GM12878 (cell line): ENCODE measurements at regions not wholly inside any gene's neighbourhood (a gene's known extent, or its start where the extent isn't known, plus 50 kb on each side); places are given as distances from the start of the nearest gene placed in this dataset.

Source experiments
- ATAC-seq: fragments of 200-7000 bp; cut with Tn5 transposase; 3 replicates; pipeline ENCODE4 v1.9.1; 2020; ENCODE audit warnings: mild to moderate bottlenecking, moderate library complexity
- BruUV-seq: library from RNA; stranded (reverse); fragments of 400-500 nt; replicated peaks from 2 replicates; lab custom pipeline; 2021; lab: Mats Ljungman, UMichigan
- CTCF ChIA-PET: fragments of 300-600 bp; sonication (Branson Sonifier 250); formaldehyde crosslinking; extraction: SDS; loops from one replicate; lab custom pipeline; 2021; ENCODE audit warnings: inconsistent platforms; lab: Yijun Ruan, JAX
- POLR2A ChIA-PET: fragments of 350-600 bp; formaldehyde crosslinking; extraction: SDS; loops from one replicate; lab custom pipeline; 2021; ENCODE audit warnings: inconsistent platforms; lab: Charles Lee
- RAD21 ChIA-PET: fragments of 300-600 bp; sonication (Branson Sonifier 250); formaldehyde crosslinking; loops from one replicate; lab custom pipeline; 2023; ENCODE audit warnings: antibody characterized with exemption; ENCODE audit not compliant: unreplicated experiment; lab: Charles Lee
- SMC1A ChIA-PET: fragments of 300-600 bp; sonication (Branson Sonifier 250); formaldehyde crosslinking; loops from one replicate; lab custom pipeline; 2023; ENCODE audit not compliant: unreplicated experiment, uncharacterized antibody; lab: Charles Lee
- DNase-seq: peaks from one replicate; pipeline ENCODE4 v3.0.0-alpha.2; 2011; ENCODE audit warnings: low read depth, low spot score
- FAIRE-seq: peaks from 3 replicates; lab custom pipeline; 2011; peaks lifted over from hg19 to GRCh38; lab: Jason Lieb, UNC
- H2AFZ ChIP-seq: 2 replicates; pipeline ENCODE4 v1.6.0; 2011; ENCODE audit warnings: low read depth, low read length, control low read depth; ENCODE audit not compliant: control insufficient read depth
- H3K27ac ChIP-seq: 2 replicates; pipeline ENCODE4 v1.5.1; 2011; ENCODE audit warnings: control low read depth; ENCODE audit not compliant: control insufficient read depth, insufficient read depth
- H3K27me3 ChIP-seq, 2 experiments: replicated peaks in 1 of 2; 2 replicates each; pipeline versions ENCODE4 v1.6.0 to v1.6.1; 2011; ENCODE audit warnings: low read length in 1 of 2; ENCODE audit not compliant: control insufficient read depth in 2 of 2, insufficient read depth in 2 of 2
- H3K36me3 ChIP-seq, 2 experiments: 2 replicates each; pipeline ENCODE4 v1.5.1; 2011; ENCODE audit warnings: low read length in 1 of 2; ENCODE audit not compliant: control insufficient read depth in 2 of 2, insufficient read depth in 2 of 2
- H3K4me1 ChIP-seq: 2 replicates; pipeline ENCODE4 v1.6.1; 2011; ENCODE audit warnings: mild to moderate bottlenecking, low read length, moderate library complexity, mixed read lengths; ENCODE audit not compliant: control insufficient read depth, insufficient read depth
- H3K4me2 ChIP-seq: 2 replicates; pipeline ENCODE4 v1.6.0; 2011; ENCODE audit warnings: control low read depth; ENCODE audit not compliant: control insufficient read depth, insufficient read depth
- H3K4me3 ChIP-seq: fragments of 200-600 bp; sonication (generic); 2 replicates; pipeline ENCODE4 v1.5.1; 2016
- H3K79me2 ChIP-seq: 2 replicates; pipeline ENCODE4 v1.6.0; 2011; ENCODE audit warnings: low read length; ENCODE audit not compliant: control insufficient read depth, insufficient read depth
- H3K9ac ChIP-seq: 2 replicates; pipeline ENCODE4 v1.8.0; 2011; ENCODE audit warnings: low read length, control low read depth, mixed read lengths; ENCODE audit not compliant: control insufficient read depth, insufficient read depth
- H3K9me3 ChIP-seq: replicated peaks from 3 replicates; pipeline ENCODE4 v1.5.1; 2011; ENCODE audit warnings: mild to moderate bottlenecking, low read length; ENCODE audit not compliant: control insufficient read depth, insufficient read depth
- H4K20me1 ChIP-seq: 2 replicates; pipeline ENCODE4 v1.6.0; 2011; ENCODE audit not compliant: control insufficient read depth, insufficient read depth
- MEF2A ChIP-seq: IDR thresholded peaks from 2 replicates; pipeline ENCODE4 v1.6.1; 2011; ENCODE audit warnings: low read depth, mild to moderate bottlenecking, low read length, moderate library complexity; ENCODE audit not compliant: insufficient read depth
- MXI1 ChIP-seq: fragments of 150-350 bp; IDR thresholded peaks from 2 replicates; pipeline ENCODE4 v1.6.1; 2011; ENCODE audit warnings: low read depth, mild to moderate bottlenecking, inconsistent platforms, low read length, improper control_type of control experiment
- MYC ChIP-seq: IDR thresholded peaks from 2 replicates; pipeline ENCODE4 v1.6.1; 2011; ENCODE audit warnings: mild to moderate bottlenecking, low read length, moderate library complexity, inconsistent platforms; ENCODE audit not compliant: insufficient read depth, insufficient replicate concordance, insufficient read length, severe bottlenecking
- RAD21 ChIP-seq: IDR thresholded peaks from 2 replicates; pipeline ENCODE4 v1.6.1; 2011; ENCODE audit warnings: mild to moderate bottlenecking, low read depth, low read length, moderate library complexity; ENCODE audit not compliant: insufficient read depth
- RELA ChIP-seq: fragments of 450-650 bp; IDR thresholded peaks from 2 replicates; pipeline ENCODE4 v1.8.0; 2014; ENCODE audit warnings: borderline replicate concordance; ENCODE audit not compliant: partially characterized antibody
- TBL1XR1 ChIP-seq: IDR thresholded peaks from 2 replicates; pipeline ENCODE4 v1.6.1; 2012; ENCODE audit warnings: low read depth, low read length, improper control_type of control experiment
- YBX1 ChIP-seq: fragments of 450-650 bp; IDR thresholded peaks from 2 replicates; pipeline ENCODE4 v1.6.1; 2016; ENCODE audit warnings: antibody characterized with exemption
- ZNF24 ChIP-seq: fragments of 450-650 bp; IDR thresholded peaks from 2 replicates; pipeline ENCODE4 v1.6.1; 2017; ENCODE audit warnings: antibody characterized with exemption, mild to moderate bottlenecking
- WGBS: methylation state at CpG from one replicate; pipeline ENCODE4 v1.1.6; 2016; ENCODE audit warnings: low lambda C conversion rate; ENCODE audit not compliant: insufficient replicate concordance, insufficient coverage; ENCODE audit errors: missing lambda C conversion rate; 5-methylcytosine and 5-hydroxymethylcytosine counted together
- in situ Hi-C: fragments of 300-500 bp; cut with MboI; formaldehyde crosslinking; loops from 9 replicates; pipeline ENCODE4 v1.14.3; 2018; ENCODE audit warnings: mixed read lengths
- intact Hi-C: fragments of 100-400 bp; cut with micrococcal nuclease; formaldehyde crosslinking; loops from one replicate; pipeline ENCODE4 v1.14.2; 2022; ENCODE audit not compliant: unreplicated experiment
- TF ChIP-seq, protein P1 (sequence below): IDR thresholded peaks from 2 replicates; pipeline ENCODE4 v1.6.1; 2012; ENCODE audit warnings: low read depth, low read length, improper control_type of control experiment
- TF ChIP-seq, protein P2 (sequence below): fragments of 450-650 bp; IDR thresholded peaks from 2 replicates; pipeline ENCODE4 v1.6.1; 2018; ENCODE audit warnings: mild to moderate bottlenecking, low read depth, moderate library complexity; ENCODE audit not compliant: partially characterized antibody
- TF ChIP-seq, protein P3 (sequence below): fragments of 450-650 bp; conservative IDR thresholded peaks from 2 replicates; pipeline ENCODE4 v1.6.1; 2017; ENCODE audit warnings: mild to moderate bottlenecking, moderate library complexity
- TF ChIP-seq, protein P4 (sequence below): IDR thresholded peaks from 2 replicates; pipeline ENCODE4 v1.6.1; 2011; ENCODE audit warnings: borderline replicate concordance, low read depth, mild to moderate bottlenecking, moderate library complexity, low read length; ENCODE audit not compliant: insufficient read depth, poor library complexity, severe bottlenecking
- TF ChIP-seq, protein P5 (sequence below): fragments of 450-650 bp; IDR thresholded peaks from 2 replicates; pipeline ENCODE4 v1.6.1; 2017; ENCODE audit warnings: mild to moderate bottlenecking, low read depth, inconsistent platforms; ENCODE audit not compliant: poor library complexity, severe bottlenecking

DNA sequence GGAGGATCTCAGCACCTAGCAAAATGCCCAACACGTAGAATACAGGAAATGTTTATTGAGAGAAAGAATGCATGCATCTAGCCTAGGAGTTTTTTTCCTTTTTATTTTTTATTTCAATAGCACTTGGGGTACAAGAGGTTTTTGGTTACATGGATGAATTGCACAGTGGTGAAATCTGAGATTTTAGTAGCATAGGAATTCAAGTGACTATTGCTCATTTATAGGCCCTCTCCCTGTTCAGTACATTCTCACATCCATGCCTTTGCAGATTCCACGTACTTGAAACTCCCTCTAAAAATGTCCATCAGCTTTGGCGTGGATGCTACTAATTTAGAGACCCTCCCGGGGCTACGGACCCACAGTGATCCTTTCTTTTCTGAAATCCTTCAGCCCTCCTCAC lies 61.7 kb upstream of the PIAS1 start:
- RAD21 ChIA-PET, result no interaction called here
- FAIRE-seq (no peak), ATAC-seq (no peak), DNase-seq (no peak)
- no peak for TF ChIP-seq YBX1
- TF ChIP-seq, protein P1, sequence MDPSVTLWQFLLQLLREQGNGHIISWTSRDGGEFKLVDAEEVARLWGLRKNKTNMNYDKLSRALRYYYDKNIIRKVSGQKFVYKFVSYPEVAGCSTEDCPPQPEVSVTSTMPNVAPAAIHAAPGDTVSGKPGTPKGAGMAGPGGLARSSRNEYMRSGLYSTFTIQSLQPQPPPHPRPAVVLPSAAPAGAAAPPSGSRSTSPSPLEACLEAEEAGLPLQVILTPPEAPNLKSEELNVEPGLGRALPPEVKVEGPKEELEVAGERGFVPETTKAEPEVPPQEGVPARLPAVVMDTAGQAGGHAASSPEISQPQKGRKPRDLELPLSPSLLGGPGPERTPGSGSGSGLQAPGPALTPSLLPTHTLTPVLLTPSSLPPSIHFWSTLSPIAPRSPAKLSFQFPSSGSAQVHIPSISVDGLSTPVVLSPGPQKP, result no peak
- no peak for TF ChIP-seq ZNF24
- no peak for TF ChIP-seq TBL1XR1
- TF ChIP-seq MEF2A, result no peak
- no peak for TF ChIP-seq RAD21
- TF ChIP-seq, protein P2, sequence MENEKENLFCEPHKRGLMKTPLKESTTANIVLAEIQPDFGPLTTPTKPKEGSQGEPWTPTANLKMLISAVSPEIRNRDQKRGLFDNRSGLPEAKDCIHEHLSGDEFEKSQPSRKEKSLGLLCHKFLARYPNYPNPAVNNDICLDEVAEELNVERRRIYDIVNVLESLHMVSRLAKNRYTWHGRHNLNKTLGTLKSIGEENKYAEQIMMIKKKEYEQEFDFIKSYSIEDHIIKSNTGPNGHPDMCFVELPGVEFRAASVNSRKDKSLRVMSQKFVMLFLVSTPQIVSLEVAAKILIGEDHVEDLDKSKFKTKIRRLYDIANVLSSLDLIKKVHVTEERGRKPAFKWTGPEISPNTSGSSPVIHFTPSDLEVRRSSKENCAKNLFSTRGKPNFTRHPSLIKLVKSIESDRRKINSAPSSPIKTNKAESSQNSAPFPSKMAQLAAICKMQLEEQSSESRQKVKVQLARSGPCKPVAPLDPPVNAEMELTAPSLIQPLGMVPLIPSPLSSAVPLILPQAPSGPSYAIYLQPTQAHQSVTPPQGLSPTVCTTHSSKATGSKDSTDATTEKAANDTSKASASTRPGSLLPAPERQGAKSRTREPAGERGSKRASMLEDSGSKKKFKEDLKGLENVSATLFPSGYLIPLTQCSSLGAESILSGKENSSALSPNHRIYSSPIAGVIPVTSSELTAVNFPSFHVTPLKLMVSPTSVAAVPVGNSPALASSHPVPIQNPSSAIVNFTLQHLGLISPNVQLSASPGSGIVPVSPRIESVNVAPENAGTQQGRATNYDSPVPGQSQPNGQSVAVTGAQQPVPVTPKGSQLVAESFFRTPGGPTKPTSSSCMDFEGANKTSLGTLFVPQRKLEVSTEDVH, result no peak
- TF ChIP-seq, protein P3, sequence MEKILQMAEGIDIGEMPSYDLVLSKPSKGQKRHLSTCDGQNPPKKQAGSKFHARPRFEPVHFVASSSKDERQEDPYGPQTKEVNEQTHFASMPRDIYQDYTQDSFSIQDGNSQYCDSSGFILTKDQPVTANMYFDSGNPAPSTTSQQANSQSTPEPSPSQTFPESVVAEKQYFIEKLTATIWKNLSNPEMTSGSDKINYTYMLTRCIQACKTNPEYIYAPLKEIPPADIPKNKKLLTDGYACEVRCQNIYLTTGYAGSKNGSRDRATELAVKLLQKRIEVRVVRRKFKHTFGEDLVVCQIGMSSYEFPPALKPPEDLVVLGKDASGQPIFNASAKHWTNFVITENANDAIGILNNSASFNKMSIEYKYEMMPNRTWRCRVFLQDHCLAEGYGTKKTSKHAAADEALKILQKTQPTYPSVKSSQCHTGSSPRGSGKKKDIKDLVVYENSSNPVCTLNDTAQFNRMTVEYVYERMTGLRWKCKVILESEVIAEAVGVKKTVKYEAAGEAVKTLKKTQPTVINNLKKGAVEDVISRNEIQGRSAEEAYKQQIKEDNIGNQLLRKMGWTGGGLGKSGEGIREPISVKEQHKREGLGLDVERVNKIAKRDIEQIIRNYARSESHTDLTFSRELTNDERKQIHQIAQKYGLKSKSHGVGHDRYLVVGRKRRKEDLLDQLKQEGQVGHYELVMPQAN, result no peak
- TF ChIP-seq, protein P4, sequence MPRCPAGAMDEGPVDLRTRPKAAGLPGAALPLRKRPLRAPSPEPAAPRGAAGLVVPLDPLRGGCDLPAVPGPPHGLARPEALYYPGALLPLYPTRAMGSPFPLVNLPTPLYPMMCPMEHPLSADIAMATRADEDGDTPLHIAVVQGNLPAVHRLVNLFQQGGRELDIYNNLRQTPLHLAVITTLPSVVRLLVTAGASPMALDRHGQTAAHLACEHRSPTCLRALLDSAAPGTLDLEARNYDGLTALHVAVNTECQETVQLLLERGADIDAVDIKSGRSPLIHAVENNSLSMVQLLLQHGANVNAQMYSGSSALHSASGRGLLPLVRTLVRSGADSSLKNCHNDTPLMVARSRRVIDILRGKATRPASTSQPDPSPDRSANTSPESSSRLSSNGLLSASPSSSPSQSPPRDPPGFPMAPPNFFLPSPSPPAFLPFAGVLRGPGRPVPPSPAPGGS, result no peak
- no peak for TF ChIP-seq MXI1
- TF ChIP-seq RELA, result no peak
- TF ChIP-seq MYC, result no peak
- TF ChIP-seq, protein P5, sequence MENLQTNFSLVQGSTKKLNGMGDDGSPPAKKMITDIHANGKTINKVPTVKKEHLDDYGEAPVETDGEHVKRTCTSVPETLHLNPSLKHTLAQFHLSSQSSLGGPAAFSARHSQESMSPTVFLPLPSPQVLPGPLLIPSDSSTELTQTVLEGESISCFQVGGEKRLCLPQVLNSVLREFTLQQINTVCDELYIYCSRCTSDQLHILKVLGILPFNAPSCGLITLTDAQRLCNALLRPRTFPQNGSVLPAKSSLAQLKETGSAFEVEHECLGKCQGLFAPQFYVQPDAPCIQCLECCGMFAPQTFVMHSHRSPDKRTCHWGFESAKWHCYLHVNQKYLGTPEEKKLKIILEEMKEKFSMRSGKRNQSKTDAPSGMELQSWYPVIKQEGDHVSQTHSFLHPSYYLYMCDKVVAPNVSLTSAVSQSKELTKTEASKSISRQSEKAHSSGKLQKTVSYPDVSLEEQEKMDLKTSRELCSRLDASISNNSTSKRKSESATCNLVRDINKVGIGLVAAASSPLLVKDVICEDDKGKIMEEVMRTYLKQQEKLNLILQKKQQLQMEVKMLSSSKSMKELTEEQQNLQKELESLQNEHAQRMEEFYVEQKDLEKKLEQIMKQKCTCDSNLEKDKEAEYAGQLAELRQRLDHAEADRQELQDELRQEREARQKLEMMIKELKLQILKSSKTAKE, result no peak
- CTCF ChIA-PET, result no interaction called here
- no peak overlapping the region for H3K9ac ChIP-seq
- H3K4me2 ChIP-seq, result no peak overlapping the region
- no peaks in the 10 kb centered on the region for H4K20me1 ChIP-seq
- intact Hi-C loops (no loop called here), in situ Hi-C loops (no loop called here)
- H2AFZ ChIP-seq, result no peak overlapping the region
- H3K4me1 ChIP-seq, result no peaks in the 10 kb centered on the region
- POLR2A ChIA-PET, result interaction anchor here (0.7 kb wide), 1 partner anchor 41 kb away, joined by 7 read pairs; no protein-coding TSS in a partner anchor
- H3K79me2 ChIP-seq, result no peaks in the 10 kb centered on the region
- H3K9me3 ChIP-seq, result no peaks in the 10 kb centered on the region; the same call in 2 of the 3 replicates
- H3K27me3 ChIP-seq, result no peaks in the 10 kb centered on the region
- H3K36me3 ChIP-seq, result no peaks in the 10 kb centered on the region
- SMC1A ChIA-PET, result no interaction called here
- no TSS peak for BruUV-seq
- H3K27ac ChIP-seq, result no peak overlapping the region
- 45% methylated on average over 5 of the region's 5 CpGs for WGBS
- no peak overlapping the region for H3K4me3 ChIP-seq
